ENCODE measurements at regions not wholly inside any gene's neighbourhood (a gene's known extent, or its start where the extent isn't known, plus 50 kb on each side); places are given as distances from the start of the nearest gene placed in this dataset.
A peak's percentile ranks its signal among the peaks of the same experiment; 100 is the strongest.

GRCh38 chr19:16013181-16013850, 63.0 kb upstream of the TPM4 start:
- Histone ChIP-seq H3K27ac (no peak overlapping the region), H3K4me3 (no peak overlapping the region)
- no peak for TF ChIP-seq CTCF (IDR thresholded peaks at IDR 0.05)
- DNase-seq (ENCODE audit: low spot score), result peak; percentile 55

GRCh38 chr19:16013851-16014840, 62.1 kb upstream of the TPM4 start:
- Histone ChIP-seq H3K27ac (no peak overlapping the region), H3K4me3 (no peak overlapping the region)
- no peak for DNase-seq (ENCODE audit: low spot score)
- TF ChIP-seq CTCF (IDR thresholded peaks at IDR 0.05), result no peak

GRCh38 chr19:16014923-16015804, 61.1 kb upstream of the TPM4 start:
- Histone ChIP-seq H3K4me3 (no peak overlapping the region), H3K27ac (no peak overlapping the region)
- no peak for TF ChIP-seq CTCF (IDR thresholded peaks at IDR 0.05)
- DNase-seq (ENCODE audit: low spot score), result peak; percentile 69

GRCh38 chr19:16015805-16016173, 60.5 kb upstream of the TPM4 start:
- DNase-seq (ENCODE audit: low spot score), result peak; percentile 66
- TF ChIP-seq CTCF (IDR thresholded peaks at IDR 0.05), result no peak

GRCh38 chr19:16016226-16017137, 59.8 kb upstream of the TPM4 start:
- H3K4me3 ChIP-seq, result no peak overlapping the region
- TF ChIP-seq CTCF (IDR thresholded peaks at IDR 0.05), result no peak

More at GRCh38 chr19:16015805-16016173, 60.5 kb upstream of the TPM4 start:
- Histone ChIP-seq H3K4me3 (no peak overlapping the region), H3K27ac (no peak overlapping the region)

GRCh38 chr19:16017138-16017490, 59.2 kb upstream of the TPM4 start:
- no peak overlapping the region for H3K27ac ChIP-seq
- no peak overlapping the region for H3K4me3 ChIP-seq
- no peak for TF ChIP-seq CTCF (IDR thresholded peaks at IDR 0.05)
- DNase-seq (ENCODE audit: low spot score), result peak; percentile 72

More at GRCh38 chr19:16016226-16017137, 59.8 kb upstream of the TPM4 start:
- no peak overlapping the region for H3K27ac ChIP-seq
- DNase-seq (ENCODE audit: low spot score), result no peak

Measured in coronary artery (tissue), 2 donors.